RCC 7860 (cell line): ENCODE measurements at regions not wholly inside any gene's neighbourhood (a gene's known extent, or its start where the extent isn't known, plus 50 kb on each side); places are given as distances from the start of the nearest gene placed in this dataset.
"Not testable (repeated sequence)": the region's sequence is repeated elsewhere in the genome, so short reads cannot be mapped to it uniquely, and the experiment has no call there.

ENCODE experiments used
- DNase-seq: peaks from one replicate; pipeline ENCODE4 v3.0.0-alpha.2; 2015; ENCODE audit warnings: low spot score
- FAIRE-seq: peaks from 2 replicates; lab custom pipeline; 2012; peaks lifted over from hg19 to GRCh38; lab: Jason Lieb, UNC

DNA sequence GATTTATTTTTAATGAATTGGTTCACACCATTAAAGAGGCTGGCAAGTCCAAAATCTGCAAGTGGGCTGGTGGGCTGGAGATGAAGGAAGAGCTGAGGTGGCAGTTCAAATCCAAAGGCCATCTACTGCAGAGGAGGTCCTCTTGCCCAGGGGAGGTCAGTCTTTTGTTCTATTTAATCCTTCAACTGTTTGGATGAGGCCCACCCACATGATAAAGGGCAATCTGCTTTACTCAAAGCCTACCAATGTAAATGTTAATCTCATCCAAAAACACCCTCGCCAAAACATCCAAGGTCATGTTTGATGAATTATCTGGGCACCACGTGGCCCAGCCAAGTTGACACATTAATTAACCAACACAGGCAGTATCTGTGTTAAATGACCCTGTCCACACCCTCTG is 99.0 kb downstream of the RRAGC start:
- no peak for DNase-seq
- no peak for FAIRE-seq

DNA sequence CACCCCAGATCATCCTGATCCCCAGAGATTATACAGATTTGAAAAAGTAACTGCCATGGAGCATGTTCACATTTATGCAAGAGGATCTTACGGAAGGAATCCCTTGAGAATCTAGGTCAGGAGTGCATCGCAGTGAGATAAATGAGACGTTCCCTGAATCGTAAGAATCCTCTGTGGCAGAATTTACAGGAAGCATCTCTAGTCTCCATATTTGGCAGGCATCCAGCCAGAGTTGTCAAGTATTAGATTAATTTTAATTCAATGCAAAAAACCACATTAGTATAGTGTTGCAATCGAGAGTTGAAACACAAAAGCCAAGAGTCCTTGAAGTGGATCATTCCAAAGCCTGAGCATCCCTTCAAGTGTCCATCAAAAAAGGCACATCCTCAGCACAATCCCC is 100.8 kb downstream of the RRAGC start:
- DNase-seq, result no peak
- FAIRE-seq, result no peak

DNA sequence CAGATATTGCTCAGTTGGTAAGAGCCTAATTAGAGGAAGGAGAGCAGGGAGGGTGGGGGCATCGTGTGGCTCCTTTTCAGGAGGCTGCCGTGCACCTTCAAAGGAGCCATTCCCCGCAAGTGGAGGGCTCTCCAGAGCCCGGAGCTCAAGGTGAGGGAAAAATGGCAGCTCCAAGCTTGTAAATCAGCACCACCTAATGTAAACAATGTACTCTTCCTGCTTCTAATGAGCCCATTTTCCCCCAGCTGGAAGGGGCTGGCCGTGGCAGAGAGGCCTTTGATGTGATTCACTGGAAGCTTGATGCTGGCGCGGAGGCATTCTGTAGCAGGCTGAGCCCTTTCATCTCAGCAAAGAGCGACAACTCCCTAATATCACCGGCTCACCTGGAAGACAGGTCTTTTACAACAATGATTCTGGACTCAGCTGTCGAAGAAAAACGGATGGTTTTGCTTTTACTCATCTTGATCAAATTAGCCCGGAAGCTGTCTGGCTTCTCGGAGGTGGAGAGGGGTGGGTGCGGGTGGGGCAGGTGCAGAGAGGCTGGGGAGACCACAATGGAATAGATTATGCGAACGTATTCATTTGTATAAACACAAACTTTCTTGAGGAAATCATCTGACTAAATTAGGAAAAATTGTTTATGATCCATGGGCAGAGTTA is 112.5 kb downstream of the RRAGC start:
- FAIRE-seq, result no peak
- DNase-seq, result no peak

DNA sequence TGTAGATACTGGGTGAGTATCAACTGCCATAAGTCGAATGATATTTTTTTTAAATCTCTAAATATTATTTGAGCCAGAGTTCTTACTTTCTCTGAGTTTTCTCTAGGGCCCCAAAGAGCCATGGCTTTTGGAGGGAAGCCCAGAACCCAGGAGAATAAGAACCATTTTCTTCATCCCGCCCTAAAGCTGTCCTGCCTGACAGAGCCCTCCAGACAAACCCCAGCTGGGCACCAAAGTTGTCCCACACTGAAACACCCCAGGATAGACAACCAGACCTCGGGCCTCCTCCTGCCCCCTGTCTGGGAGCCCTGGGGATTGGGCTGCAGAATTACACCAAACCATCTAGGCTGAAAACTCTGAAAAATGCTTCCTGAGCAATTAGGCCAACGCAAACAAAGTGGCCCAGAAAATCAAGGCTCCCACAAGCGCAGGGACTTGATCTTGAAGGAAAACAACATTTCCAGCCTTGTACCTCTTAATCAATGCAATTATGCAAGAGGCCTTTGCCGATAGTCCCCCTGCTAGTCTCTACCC is 113.1 kb downstream of the RRAGC start:
- no peak for DNase-seq
- no peak for FAIRE-seq

DNA sequence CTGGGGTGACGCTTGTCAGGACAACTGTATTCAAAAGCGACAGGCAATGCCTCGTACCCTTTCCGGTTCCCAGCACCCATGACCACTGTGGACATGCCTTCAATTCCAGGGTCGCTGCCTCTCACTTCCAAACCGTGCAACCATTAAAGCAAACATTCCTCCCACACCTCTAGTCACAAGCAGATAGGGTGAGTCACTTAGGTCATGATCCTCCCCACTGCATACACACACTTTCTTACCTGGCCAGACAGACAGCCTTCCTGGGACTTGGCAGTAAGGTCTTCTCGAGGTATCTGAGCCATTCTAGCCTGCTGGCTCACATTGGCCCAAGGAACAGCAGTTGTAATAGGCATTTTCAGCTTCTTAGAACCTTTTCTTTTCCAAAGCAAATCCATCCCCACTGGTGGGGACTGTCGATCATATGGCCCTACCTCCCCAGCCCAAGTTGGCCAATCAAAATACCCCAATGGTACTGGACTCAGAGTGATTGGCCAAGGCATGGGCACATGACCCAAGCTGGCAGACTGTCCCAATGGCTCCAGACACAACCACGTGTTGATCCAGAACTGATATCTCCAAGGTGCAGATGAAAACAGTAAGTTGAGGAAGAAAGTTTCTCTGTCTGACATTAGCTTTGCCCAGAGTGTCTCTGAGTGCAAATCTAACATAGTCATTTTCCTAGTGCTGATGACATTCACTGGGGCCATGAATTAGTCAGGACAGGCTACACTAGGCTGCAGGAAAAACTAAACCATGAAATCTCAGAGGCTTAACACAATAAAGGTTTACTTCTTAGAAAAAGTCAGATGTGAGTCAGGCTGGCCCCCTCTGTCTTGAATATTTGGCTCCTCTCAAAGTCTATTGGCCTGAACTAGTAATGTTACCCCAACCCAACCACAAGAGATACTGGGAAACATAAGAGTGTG is 113.8 kb downstream of the RRAGC start:
- DNase-seq (peak; percentile 62), FAIRE-seq (no peak)

DNA sequence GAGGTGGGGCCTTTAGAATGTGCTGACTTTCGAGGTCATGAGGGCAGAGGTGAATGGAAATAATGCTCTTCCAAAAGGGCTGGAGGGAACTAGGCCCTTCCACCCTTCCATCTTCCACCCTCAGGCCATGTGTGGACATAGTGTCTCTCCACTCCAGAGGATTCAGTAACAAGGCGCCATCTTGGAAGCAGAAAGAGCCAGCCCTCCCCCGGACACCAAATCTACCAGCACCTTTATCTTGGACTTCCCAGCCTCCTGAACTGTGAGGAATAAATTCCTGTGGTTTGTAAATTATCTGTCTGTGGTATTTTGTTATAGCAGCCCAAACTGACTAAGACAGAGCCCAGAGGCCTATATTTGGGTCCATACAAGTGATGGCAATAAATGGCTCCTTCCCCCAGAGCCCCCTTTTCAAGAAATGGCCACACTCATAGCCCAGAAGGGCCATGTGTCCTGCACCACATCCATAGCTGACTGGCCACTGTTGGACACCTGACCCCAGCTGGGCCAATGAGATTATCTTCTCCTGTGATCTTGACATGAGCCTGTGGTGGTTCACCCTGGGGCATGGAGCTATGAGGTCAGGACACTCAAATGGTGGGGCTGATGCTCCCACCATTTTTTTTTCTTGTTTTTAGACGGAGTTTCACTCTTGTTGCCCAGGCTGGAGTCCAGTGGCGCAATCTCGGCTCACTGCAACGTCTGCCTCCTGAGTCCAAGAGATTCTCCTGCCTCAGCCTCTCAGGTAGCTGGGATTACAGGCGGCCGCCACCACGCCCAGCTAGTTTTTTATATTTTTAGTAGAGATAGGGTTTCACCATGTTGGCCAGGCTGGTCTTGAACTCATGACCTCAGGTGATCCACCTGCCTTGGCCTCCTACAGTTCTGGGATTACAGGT is 114.9 kb downstream of the RRAGC start:
- FAIRE-seq (no peak), DNase-seq (no peak)

DNA sequence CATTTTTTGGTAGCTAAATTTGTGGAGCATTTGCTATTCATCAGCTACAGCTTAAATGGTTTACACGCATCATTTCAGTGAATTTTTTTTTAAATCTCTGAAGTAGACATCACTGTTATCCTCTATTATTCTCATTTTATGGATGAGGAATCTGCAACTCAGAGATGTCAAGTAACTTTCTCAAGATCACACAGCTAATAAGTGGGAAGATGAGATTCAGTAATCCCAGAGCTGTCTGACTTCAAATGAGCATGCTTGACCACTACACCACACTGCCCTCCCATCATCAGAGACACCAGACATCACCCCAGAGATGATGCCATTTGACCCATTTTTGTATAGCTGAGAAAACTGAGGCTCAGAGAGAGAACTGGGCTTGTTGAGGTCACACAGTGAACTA is 116.4 kb downstream of the RRAGC start:
- DNase-seq, result no peak
- no peak for FAIRE-seq

DNA sequence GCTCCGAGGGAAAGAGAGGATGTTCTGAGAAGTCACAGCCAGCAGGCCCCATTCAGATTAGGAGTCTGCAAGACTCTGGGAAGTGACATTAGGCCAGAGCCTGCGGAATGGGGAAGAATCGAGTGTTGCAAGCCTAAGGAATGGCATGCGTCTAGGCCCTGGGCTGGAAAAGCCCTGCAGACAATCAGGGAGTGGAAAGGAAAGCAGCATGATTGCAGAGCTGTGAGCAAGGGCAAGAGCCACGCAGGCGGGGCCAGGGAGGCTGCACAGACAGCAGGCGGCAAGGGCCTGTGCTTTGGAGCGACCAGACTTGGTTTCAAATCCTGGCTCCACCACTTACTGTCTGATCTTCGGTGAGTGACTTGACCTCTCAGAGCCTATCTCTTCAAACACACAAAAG is 118.2 kb downstream of the RRAGC start:
- DNase-seq (no peak), FAIRE-seq (no peak)

DNA sequence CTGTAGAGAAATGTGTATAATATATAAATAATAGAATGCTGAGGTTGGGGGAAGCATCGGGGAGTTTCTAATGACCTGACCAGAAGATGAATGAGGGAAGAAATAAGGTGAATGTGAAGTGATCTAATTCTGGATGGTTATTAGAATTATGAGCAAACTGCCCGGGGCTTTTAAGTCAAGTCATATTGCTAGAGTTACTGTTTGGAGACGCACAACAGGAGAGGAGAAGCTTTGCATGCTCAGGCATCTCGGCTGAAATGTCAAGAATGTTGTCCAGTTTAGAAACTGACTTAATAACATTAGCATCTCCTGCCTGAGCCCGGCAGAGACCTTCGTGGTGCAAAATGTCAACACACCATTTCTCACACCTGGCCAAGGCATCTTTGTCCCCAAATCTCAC is 119.1 kb downstream of the RRAGC start:
- no peak for DNase-seq
- no peak for FAIRE-seq

DNA sequence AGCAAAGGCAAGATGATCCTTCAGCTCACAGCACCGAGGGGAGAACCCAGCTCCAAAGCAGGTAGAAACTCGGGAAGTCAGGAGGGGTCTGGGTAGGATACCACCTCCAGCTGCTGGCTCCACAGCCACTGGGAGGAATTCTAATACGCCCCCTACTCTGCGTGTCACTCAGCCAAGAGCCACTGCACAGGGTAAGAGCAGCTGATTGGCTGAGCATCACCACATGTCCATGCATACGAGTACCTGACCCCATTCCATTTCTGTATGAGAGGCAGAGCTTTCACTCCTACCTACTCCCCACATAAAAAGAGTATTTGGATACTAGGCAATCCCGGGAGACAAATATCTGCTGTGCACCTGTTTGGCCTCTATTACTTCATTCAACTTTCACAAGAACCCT is 121.4 kb downstream of the RRAGC start:
- DNase-seq (no peak), FAIRE-seq (no peak)

DNA sequence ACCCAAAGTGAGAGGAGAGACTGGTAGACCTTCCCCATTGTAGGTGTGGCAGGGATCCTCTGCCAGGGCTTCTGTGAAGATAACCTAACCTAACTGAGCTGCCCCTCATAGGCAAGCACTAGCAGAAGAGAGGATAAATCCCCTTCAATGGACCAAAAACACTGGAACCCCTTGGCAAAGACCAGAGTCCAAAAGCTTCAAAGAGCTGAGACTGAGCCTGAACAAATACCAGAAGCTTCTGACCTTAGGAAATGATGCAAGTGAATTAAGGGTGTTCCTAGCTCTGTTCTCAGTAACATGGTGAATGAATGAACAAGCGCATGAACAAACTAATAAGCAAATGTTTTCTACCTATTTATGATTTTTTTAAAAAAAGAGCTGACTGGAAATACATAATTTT is 123.2 kb downstream of the RRAGC start:
- DNase-seq, result no peak
- no peak for FAIRE-seq

DNA sequence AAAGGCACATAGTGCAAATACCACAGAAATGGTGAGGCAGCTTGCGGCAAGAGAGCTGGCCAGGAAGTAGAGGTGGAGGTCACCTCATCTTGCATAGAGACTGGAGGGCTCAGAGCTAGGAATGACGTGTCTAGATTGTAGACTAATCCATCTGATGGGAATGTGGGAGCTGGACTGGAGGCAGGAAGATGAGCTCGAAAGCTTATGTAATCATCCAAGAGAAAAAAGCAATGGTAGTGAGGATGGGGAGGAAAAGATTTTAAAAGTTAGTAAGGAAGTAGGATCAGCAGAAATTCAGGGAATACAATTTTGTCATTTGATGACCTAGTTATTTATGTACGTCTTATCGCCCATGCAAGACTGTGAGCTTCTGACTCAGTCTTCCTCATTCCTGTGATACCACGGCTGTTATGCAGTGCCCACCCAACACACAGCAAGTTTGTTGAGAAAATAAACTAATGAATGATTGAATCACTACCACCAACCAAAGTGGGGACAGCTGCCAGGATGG is 123.9 kb downstream of the RRAGC start:
- FAIRE-seq (peak; percentile 47), DNase-seq (peak; percentile 86)

DNA sequence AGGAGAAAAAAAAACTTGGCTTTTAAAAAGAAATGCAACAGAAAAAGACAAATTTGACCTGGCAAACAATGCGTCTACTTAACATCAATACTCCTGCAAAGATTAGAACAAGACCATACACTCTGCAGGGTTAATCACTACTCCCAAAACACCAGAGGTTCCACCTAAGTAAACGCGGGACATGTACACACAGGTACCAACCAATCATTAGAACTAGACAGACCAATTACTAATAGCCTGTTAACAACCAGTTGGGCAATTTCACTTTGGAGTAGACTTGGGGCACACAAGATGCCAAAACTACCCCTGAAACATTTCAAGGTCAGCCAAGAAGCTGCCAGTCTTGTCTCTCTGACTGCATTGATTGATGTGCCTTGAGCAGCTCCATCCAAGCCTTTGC is 125.8 kb downstream of the RRAGC start:
- FAIRE-seq (no peak), DNase-seq (no peak)

DNA sequence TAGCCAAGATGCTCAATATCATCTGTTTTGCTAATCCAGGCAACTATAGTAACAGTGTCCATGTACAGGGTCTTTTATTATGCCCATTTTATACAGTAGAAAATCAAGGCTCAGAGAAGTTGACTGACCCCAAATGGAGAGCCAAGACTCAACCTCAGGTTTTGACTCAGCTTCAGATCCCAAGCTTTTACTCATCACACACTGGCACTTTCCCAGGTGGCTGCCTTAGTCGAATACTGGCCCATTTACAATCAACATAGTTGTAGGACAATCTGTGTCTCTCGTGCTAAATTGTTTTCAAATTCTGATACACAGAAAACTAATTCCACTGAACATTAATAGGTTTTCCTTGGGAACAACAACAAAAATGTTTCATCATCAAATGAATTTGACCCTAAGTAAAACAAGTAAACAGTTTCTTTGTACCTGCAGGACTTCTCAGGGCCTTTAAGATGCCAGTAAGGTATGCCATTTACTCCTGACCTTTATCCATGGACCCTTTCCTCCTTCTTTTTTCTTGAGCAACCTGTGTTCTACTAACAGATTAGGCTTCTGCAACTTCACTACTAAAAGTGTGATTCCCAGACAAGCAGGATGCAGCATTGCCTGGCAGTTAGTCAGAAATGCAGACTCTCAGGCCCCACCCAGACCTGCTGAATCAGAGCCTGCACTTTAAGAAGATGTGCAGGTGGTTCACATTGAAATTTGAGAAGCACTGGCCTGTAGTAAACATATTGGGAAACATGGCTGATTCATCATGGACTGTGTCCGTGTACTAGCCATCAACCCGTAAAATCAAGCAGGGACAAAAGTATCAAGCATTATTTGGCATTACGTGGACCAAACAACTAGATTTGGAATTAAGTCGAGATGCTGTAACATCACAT is 128.8 kb downstream of the RRAGC start:
- DNase-seq (no peak), FAIRE-seq (no peak)

DNA sequence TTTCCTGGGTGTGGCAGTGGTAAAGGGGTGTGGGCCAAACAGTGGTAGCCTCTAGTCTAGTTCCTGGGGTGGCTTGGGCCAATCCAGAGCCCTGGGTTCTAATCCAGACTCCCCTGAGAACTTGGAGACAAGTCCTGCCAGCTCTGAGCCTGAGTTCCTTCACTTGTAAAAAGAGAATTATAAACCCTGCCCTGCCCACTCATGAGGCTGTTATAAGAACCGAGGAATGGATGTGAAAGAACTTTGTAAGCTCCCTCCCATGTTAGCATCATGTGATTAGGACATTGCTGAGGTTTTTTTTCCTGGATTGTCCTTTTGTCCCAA is 131.0 kb downstream of the RRAGC start:
- FAIRE-seq (no peak), DNase-seq (no peak)

DNA sequence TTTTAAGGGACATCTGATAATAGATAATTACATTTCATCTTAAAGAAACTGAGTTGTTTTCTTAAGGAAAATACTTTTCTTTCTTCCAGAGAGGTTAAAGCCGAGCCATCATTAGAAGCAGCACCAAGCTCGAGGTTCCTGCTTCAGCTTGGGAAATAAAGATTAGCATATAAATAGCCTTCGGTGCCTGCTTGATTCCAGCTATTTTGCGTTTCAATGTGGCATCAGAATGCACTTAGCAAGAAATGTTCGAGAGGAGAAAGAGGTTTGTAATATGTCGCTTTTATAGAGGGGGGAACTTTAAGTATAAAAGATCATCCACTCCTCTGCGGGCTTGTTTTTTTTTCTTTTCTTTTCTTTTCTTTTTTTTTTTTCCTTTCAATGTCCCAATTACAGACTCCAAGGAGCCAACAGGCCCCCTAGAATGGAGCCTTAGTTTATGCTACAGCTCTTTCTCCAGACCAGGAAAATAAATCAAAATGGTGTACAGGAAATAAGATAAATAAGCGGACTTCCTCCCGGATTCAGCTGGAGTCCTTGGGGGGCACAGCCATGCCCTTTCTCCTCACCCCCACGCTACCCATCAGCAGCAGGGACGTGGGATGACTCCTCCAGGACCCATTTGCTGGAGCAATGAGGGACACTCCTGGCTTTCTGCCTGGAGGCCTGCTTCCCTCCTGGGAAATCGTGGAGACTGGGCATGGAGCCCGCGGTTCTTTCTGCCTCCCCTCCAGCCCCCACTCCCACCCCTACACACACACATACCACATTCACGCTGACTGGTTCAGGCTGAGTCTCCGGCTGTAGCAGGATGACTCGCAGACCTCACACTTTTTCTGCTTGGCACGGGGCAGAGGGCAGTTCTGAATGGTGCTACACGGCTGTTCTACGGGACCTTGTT is 131.6 kb downstream of the RRAGC start:
- FAIRE-seq, result no peak

DNA sequence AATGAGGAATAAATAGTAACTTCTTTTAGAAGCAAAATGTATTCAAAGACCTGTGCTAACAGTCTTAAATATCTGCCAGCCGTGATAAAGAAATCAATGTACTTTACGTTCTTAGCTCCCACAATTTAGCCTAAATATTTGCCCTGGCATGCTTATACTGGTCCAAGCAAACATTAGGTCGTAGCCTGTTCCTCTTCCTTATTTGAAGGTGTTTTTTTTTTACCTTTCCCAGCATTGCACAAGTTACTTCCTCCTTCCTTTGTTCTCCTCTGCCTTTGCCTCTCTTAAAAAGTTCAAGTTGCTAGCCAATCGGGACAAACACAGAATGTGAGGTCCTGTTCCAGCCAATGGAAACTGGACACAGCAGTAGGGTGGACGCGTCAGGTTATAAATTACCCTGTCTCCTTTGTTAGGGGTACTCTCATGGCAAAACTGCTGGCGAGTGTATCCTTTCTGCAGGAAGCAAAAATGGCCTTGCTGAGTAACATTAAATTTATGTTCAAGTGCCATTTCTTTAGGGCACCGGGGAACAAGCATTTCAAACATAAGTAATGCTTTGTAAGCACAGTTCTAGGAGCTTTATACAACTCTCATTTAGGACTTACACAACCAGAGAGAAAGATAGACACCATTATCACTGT is 134.1 kb downstream of the RRAGC start:
- FAIRE-seq, DNase-seq: not testable (repeated sequence)

More for the DNA sequence above, 131.6 kb downstream of the RRAGC start:
- peak; percentile 55 for DNase-seq
